ENCODE measurements at regions not wholly inside any gene's neighbourhood (a gene's known extent, or its start where the extent isn't known, plus 50 kb on each side); places are given as distances from the start of the nearest gene placed in this dataset.

DNA sequence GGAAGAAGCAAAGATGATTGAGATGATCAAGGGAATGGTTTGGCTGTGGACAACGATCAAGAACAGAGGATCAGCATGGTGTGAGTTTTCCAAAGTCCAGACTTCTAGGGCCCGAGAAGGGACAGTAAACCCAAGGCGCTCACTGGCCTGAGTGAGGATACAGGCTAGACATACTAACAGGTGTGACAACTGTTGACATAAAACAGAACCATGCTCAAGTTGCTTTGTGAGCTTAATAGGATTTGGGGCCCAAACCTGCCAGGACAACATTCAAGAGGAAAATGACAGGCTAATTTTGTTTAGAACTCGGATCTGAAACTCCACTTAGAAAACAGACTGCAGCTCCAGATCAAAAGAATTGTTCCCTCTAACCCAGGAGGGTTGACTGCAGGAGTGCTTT lies 68.1 kb upstream of the ACKR3 start:
- no peaks in the 10 kb centered on the region for H3K27me3 ChIP-seq
- 72 to 87% methylated on average over 4 of the region's 4 CpGs for WGBS, 2 donors
- intact Hi-C loops (cut with DNase I) = loop anchor here (10.0 kb wide), 1 partner anchor 233 kb away; no protein-coding TSS in a partner anchor

DNA sequence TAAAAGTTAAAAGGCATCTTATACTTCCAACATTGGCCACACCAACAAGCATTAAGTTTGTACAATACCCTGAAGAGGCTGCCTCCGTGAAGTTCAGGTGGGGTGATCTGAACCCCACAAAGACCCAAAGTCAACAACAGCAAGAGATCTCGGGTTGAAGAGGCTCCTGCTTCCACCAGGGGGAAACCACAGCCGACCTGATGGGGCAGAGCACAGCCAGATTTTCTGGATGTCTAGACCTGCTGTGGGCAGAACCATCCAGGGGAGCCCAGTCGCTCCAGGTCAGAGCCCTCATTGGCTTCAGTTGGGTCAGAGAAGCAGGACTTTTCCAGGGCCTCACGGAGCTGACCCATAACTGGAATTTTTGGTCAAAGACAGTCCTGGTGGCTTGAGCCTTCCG lies 66.5 kb upstream of the ACKR3 start:
- no peaks in the 10 kb centered on the region for H3K36me3 ChIP-seq
- H3K4me3 ChIP-seq = no peak overlapping the region
- H3K27me3 ChIP-seq = peaks cover 0 to 11% (median 5%) of the 10 kb centered on the region in 3 donors
- WGBS, 2 donors = 70% methylated on average over 6 of the region's 6 CpGs
- no peak for TF ChIP-seq EP300 (IDR thresholded peaks at IDR 0.05)
- no peak for TF ChIP-seq POLR2AphosphoS5 (IDR thresholded peaks at IDR 0.05)
- H3K27ac ChIP-seq = no peak overlapping the region
- H3K9me3 ChIP-seq = no peaks in the 10 kb centered on the region
- no peak for DNase-seq
- peaks cover 0 to 13% (median 7%) of the 10 kb centered on the region in 4 donors for H3K4me1 ChIP-seq
- intact Hi-C loops (cut with DNase I) = loop anchor here (10.0 kb wide), 1 partner anchor 232 kb away; no protein-coding TSS in a partner anchor

More for the DNA sequence above, 68.1 kb upstream of the ACKR3 start:
- no peak for TF ChIP-seq POLR2AphosphoS5 (IDR thresholded peaks at IDR 0.05)
- TF ChIP-seq EP300 (IDR thresholded peaks at IDR 0.05) = no peak
- TF ChIP-seq, protein P1, sequence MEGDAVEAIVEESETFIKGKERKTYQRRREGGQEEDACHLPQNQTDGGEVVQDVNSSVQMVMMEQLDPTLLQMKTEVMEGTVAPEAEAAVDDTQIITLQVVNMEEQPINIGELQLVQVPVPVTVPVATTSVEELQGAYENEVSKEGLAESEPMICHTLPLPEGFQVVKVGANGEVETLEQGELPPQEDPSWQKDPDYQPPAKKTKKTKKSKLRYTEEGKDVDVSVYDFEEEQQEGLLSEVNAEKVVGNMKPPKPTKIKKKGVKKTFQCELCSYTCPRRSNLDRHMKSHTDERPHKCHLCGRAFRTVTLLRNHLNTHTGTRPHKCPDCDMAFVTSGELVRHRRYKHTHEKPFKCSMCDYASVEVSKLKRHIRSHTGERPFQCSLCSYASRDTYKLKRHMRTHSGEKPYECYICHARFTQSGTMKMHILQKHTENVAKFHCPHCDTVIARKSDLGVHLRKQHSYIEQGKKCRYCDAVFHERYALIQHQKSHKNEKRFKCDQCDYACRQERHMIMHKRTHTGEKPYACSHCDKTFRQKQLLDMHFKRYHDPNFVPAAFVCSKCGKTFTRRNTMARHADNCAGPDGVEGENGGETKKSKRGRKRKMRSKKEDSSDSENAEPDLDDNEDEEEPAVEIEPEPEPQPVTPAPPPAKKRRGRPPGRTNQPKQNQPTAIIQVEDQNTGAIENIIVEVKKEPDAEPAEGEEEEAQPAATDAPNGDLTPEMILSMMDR (IDR thresholded peaks at IDR 0.05) = no peak
- no peak for TF ChIP-seq POLR2A (IDR thresholded peaks at IDR 0.05)
- Histone ChIP-seq H3K9me3 (no peaks in the 10 kb centered on the region), H3K4me3 (no peak overlapping the region), H3K27ac (no peak overlapping the region), H3K4me1 (peaks cover 0 to 6% (median 0%) of the 10 kb centered on the region in 4 donors), H3K36me3 (no peaks in the 10 kb centered on the region)
- no peak for DNase-seq

DNA sequence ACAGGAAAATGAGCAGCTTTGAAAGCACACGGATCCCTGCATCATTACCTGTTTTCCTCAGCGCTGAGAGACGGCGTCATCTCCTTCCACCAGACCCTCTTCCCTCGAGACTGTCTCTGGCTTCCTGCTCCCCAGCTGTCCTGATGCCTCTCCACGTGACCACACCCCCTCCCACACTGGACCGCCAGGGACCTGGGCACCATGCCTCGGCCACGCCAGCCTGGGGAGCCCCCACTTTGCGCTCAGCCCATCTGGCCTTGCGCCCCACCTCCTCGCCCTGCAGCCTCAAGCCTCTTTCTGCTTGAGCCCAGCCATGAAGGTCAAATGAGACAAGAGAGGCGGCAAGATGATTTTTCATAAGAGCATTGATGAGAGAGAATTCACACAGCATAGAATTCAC lies 66.0 kb upstream of the ACKR3 start:
- WGBS, 2 donors = 75 to 76% methylated on average over 13 of the region's 13 CpGs
- peaks cover 0 to 9% (median 7%) of the 10 kb centered on the region in 4 donors for H3K4me1 ChIP-seq
- intact Hi-C loops (cut with DNase I) = loop anchor here (10.0 kb wide), 1 partner anchor 231 kb away; no protein-coding TSS in a partner anchor
- no peaks in the 10 kb centered on the region for H3K9me3 ChIP-seq
- no peak overlapping the region for H3K27ac ChIP-seq
- H3K4me3 ChIP-seq = no peak overlapping the region
- no peak for DNase-seq
- H3K27me3 ChIP-seq = peaks cover 0 to 11% (median 5%) of the 10 kb centered on the region in 3 donors
- H3K36me3 ChIP-seq = no peaks in the 10 kb centered on the region
- TF ChIP-seq, protein P1 (IDR thresholded peaks at IDR 0.05) = no peak
- TF ChIP-seq EP300 (IDR thresholded peaks at IDR 0.05) = no peak
- no peak for TF ChIP-seq POLR2AphosphoS5 (IDR thresholded peaks at IDR 0.05)

DNA sequence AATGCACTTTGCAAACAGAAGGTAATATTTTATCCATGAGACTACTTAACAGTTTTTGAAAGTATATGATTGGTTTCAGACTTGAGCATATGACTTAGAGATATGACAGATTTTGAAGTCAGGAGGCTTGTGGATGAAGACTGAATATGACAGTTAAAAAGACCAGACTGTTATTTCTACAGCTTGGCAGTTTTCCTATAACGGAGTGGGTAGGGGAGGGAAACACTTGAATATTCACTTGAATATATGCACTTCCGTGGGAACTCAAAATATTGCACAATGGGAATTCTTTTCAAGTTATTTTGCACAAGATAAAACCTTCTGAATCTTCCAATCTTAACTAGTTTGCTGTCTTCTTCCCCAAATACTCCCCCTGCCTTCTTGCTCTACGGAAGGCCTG lies 64.6 kb upstream of the ACKR3 start:
- Histone ChIP-seq H3K36me3 (no peaks in the 10 kb centered on the region), H3K27me3 (peaks cover 0 to 11% (median 5%) of the 10 kb centered on the region in 3 donors), H3K27ac (no peak overlapping the region), H3K9me3 (no peaks in the 10 kb centered on the region), H3K4me3 (no peak overlapping the region), H3K4me1 (peaks cover 0 to 9% (median 7%) of the 10 kb centered on the region in 4 donors)
- WGBS, 2 donors = 72 to 78% methylated on average over 3 of the region's 3 CpGs
- no peak for DNase-seq
- TF ChIP-seq, protein P1 (IDR thresholded peaks at IDR 0.05) = no peak
- no peak for TF ChIP-seq POLR2AphosphoS5 (IDR thresholded peaks at IDR 0.05)
- no peak for TF ChIP-seq EP300 (IDR thresholded peaks at IDR 0.05)
- no peak for TF ChIP-seq POLR2A (IDR thresholded peaks at IDR 0.05)
- intact Hi-C loops (cut with DNase I) = loop anchor here (5.0 to 10.0 kb wide), 2 partner anchors 137 to 230 kb away; no protein-coding TSS in a partner anchor

DNA sequence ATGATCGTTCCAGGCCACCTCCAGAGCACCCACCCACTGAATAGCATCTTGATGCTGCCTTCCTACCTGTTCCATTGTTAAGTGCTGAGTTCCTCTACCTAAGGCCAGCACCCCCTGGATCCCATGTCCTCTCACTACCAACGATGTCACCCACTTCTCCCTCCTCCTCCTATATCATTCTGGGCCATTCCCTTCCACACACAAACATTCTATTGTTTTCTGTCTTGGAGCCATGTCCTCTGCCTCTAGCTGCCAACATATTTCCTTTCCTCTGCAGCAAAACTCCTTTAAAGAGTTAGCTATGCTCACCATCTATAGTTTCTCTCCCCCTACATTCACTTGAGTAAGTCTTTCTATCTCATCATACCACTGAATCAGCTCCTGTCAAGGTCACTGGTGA lies 64.0 kb upstream of the ACKR3 start:
- H3K27me3 ChIP-seq = peaks cover 0 to 11% (median 5%) of the 10 kb centered on the region in 3 donors
- H3K27ac ChIP-seq = no peak overlapping the region
- no peaks in the 10 kb centered on the region for H3K36me3 ChIP-seq
- DNase-seq = no peak
- intact Hi-C loops (cut with DNase I) = loop anchor here (5.0 to 10.0 kb wide), 2 partner anchors 137 to 229 kb away; no protein-coding TSS in a partner anchor
- TF ChIP-seq, protein P1 (IDR thresholded peaks at IDR 0.05) = no peak
- TF ChIP-seq POLR2AphosphoS5 (IDR thresholded peaks at IDR 0.05) (no peak), POLR2A (IDR thresholded peaks at IDR 0.05) (no peak), EP300 (IDR thresholded peaks at IDR 0.05) (no peak)
- 53 to 79% methylated on average over 2 of the region's 2 CpGs for WGBS, 2 donors
- no peaks in the 10 kb centered on the region for H3K9me3 ChIP-seq
- no peak overlapping the region for H3K4me3 ChIP-seq
- peaks cover 0 to 9% (median 7%) of the 10 kb centered on the region in 4 donors for H3K4me1 ChIP-seq

Measured in sigmoid colon (tissue), 6 donors.